GM12801 (cell line): ENCODE measurements at regions not wholly inside any gene's neighbourhood (a gene's known extent, or its start where the extent isn't known, plus 50 kb on each side); places are given as distances from the start of the nearest gene placed in this dataset.

Experiments used
- CTCF ChIP-seq: IDR thresholded peaks from one replicate; pipeline ENCODE4 v1.5.1; 2011; ENCODE audit warnings: control low read depth; ENCODE audit not compliant: insufficient read length; ENCODE audit errors: extremely low read depth

GRCh38 chr1:56188855-56189254, 390.5 kb downstream of the PLPP3 start:
- TF ChIP-seq CTCF, result no peak

DNA sequence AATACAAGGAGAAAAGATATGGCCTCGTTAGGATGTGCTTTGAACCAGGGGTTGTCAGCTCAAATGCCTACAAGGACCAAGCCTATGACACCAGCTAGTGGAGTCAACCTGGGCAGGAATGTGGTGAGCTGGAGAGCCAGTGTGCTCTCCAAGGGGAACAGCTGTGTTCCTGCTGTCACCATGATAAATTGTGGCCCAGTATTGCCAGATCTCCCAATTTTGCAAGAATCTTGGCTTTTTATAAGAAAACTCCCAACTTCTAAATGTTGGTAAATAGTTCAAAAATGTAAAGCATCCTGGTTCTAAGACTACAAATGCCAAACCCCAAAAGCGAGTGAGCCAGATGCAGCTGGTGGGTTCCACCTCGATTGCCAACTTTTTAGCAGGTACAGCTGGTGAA, 391.1 kb downstream of the PLPP3 start:
- no peak for TF ChIP-seq CTCF

DNA sequence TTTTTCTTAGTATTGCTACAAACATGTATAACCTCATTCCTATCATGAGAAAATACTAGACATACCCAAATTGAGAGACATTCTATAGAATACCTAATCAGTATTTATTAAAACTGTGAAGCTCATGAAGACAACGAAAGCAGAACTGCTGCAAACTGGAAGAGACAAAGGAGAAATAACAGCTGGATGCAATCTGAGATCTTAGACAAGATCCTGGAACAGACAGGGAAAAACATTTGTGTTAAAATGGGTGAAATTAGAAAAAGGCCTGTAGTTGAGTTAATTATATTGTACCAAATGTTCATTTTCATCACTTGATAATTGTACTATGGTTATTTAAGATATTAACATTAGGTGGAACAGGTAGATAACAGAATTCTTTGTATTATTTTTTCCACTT, 392.0 kb downstream of the PLPP3 start:
- TF ChIP-seq CTCF, result no peak

- TF ChIP-seq CTCF, result no peak
Observed at GRCh38 chr1:56185493-56185892, 393.9 kb downstream of the PLPP3 start.

GRCh38 chr1:56183151-56183550, 396.2 kb downstream of the PLPP3 start:
- TF ChIP-seq CTCF, result no peak

DNA sequence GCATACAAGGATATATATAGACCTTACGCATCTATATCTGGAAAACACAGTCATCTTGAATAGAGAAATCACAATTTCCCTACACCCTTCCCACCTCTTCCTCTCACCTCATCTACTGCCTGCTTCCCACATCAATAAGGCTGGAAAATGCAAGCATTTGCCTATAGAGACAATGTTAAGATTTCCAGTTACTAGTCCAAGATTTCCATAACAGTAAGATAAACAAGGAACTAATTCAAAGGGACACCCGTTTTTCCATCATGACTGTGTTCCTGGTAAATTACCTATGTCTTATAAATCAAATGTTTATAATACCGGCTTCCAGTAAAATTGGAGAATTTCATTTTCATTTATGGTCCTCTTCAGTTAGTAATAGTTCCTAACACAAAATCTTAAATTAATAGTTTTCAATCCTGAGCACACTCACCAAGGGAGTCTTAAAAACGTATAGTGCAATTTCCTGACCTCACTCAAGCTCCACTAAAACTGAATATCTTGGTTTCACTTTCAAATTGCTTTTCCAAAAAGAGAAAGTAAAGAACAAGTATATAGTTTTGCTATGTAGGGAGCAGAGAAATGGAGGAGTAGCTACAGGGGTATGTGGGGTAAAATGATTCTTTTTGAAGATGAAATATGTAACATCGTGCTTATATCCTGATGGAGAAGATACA, 398.7 kb downstream of the PLPP3 start:
- TF ChIP-seq CTCF, result no peak

DNA sequence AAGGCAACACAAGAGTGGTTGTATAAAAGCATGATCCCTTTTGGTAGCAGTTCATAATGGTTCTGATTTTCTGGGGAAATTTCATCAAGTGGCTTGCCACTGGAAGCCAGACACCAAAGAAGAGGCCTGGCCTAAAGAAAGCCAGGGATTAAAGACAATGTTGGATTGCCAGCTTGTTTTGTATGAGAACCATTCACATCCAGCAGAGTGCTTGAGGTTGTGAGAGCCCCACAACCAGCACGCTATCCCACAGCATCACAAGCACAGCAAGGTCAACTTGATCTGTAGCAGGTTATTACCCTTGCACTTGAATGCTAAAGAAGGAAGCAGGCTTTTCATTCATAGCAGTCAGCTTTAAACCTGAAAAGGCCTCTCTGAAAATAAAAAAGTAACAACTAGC, 399.8 kb downstream of the PLPP3 start:
- TF ChIP-seq CTCF, result no peak
